ENCODE measurements at regions not wholly inside any gene's neighbourhood (a gene's known extent, or its start where the extent isn't known, plus 50 kb on each side); places are given as distances from the start of the nearest gene placed in this dataset.

- no peaks in the 10 kb centered on the region; the same call in 1 of the 2 replicates for H3K27me3 Mint-ChIP-seq (ENCODE audit: low read depth)
- H3K9me3 Mint-ChIP-seq = peaks cover 20% of the 10 kb centered on the region
- DNase-seq (ENCODE audit: low spot score) (no peak), ATAC-seq (0 out of 2 replicates have a peak, but pooled peaks have one; percentile 13)
- POLR2A ChIA-PET = interaction anchor here (0.8 kb wide), 1 partner anchor 26 kb away, joined by 3 read pairs; no protein-coding TSS in a partner anchor
- H3K4me1 Mint-ChIP-seq = peaks cover 16% of the 10 kb centered on the region
- no peak overlapping the region for H3K27ac Mint-ChIP-seq
- CTCF ChIA-PET = no interaction called here
- no peak overlapping the region for H3K4me3 Mint-ChIP-seq
- peaks cover 6% of the 10 kb centered on the region; the same call in 1 of the 2 replicates for H3K36me3 Mint-ChIP-seq
- TF ChIP-seq IRF2 (CRISPR knock-in tag; IDR thresholded peaks at IDR 0.05; ENCODE audit: borderline replicate concordance, low read depth) = no peak
- TF ChIP-seq SP1 (CRISPR knock-in tag; conservative IDR thresholded peaks at IDR 0.05) = no peak
- no peak for TF ChIP-seq MAX (CRISPR knock-in tag; IDR thresholded peaks at IDR 0.05)
- TF ChIP-seq ESRRA (CRISPR knock-in tag; IDR thresholded peaks at IDR 0.05; ENCODE audit: borderline replicate concordance) = no peak
- TF ChIP-seq EMX1 (CRISPR knock-in tag; IDR thresholded peaks at IDR 0.05) = no peak
These were observed 378.3 kb upstream of the WWC1 start for GRCh38 chr5:167912941-167913665.

GRCh38 chr5:167915237-167915636 is 376.2 kb upstream of the WWC1 start:
- ChIA-PET CTCF (no interaction called here), POLR2A (no interaction called here)
- H3K4me1 Mint-ChIP-seq = peaks cover 27% of the 10 kb centered on the region
- DNase-seq (ENCODE audit: low spot score) = no peak
- no peak overlapping the region for H3K27ac Mint-ChIP-seq
- peaks cover 20% of the 10 kb centered on the region for H3K9me3 Mint-ChIP-seq
- no peak overlapping the region for H3K4me3 Mint-ChIP-seq
- H3K27me3 Mint-ChIP-seq (ENCODE audit: low read depth) = no peaks in the 10 kb centered on the region; the same call in 1 of the 2 replicates
- peaks cover 6% of the 10 kb centered on the region; the same call in 1 of the 2 replicates for H3K36me3 Mint-ChIP-seq
- TF ChIP-seq ZNF121 (CRISPR knock-in tag; IDR thresholded peaks at IDR 0.05) = no peak
- ATAC-seq = no peak

GRCh38 chr5:167916261-167916691 is 375.2 kb upstream of the WWC1 start:
- DNase-seq (ENCODE audit: low spot score) (no peak), ATAC-seq (no peak)
- H3K27me3 Mint-ChIP-seq (ENCODE audit: low read depth) = no peaks in the 10 kb centered on the region; the same call in 1 of the 2 replicates
- ChIA-PET CTCF (interaction anchor here (0.8 to 1.2 kb wide), 3 partner anchors 131 to 351 kb away, joined by 3 to 7 read pairs (median 3); no protein-coding TSS in a partner anchor), POLR2A (no interaction called here)
- TF ChIP-seq MYBL2 (CRISPR knock-in tag; IDR thresholded peaks at IDR 0.05) = no peak
- TF ChIP-seq ELF4 (CRISPR knock-in tag; IDR thresholded peaks at IDR 0.05; ENCODE audit: low read depth) = no peak
- no peak for TF ChIP-seq ZMAT4 (CRISPR knock-in tag; IDR thresholded peaks at IDR 0.05)
- no peak for TF ChIP-seq MLX (CRISPR knock-in tag; IDR thresholded peaks at IDR 0.05)
- TF ChIP-seq NR3C1 (CRISPR knock-in tag; conservative IDR thresholded peaks at IDR 0.05; ENCODE audit: low read depth) = no peak
- H3K4me3 Mint-ChIP-seq = no peak overlapping the region
- H3K4me1 Mint-ChIP-seq = peaks cover 25% of the 10 kb centered on the region
- H3K9me3 Mint-ChIP-seq = peaks cover 20% of the 10 kb centered on the region
- H3K36me3 Mint-ChIP-seq = peaks cover 6% of the 10 kb centered on the region; the same call in 1 of the 2 replicates
- H3K27ac Mint-ChIP-seq = no peak overlapping the region

- Mint-ChIP-seq H3K27me3 (ENCODE audit: low read depth) (no peaks in the 10 kb centered on the region; the same call in 1 of the 2 replicates), H3K4me1 (peaks cover 25% of the 10 kb centered on the region), H3K36me3 (peaks cover 6% of the 10 kb centered on the region; the same call in 1 of the 2 replicates), H3K9me3 (peaks cover 20% of the 10 kb centered on the region), H3K4me3 (no peak overlapping the region), H3K27ac (no peak overlapping the region)
- DNase-seq (ENCODE audit: low spot score) (no peak), ATAC-seq (peak; percentile 81)
- CTCF ChIA-PET = interaction anchor here (0.8 to 1.2 kb wide), 3 partner anchors 131 to 352 kb away, joined by 3 to 7 read pairs (median 3); no protein-coding TSS in a partner anchor
- POLR2A ChIA-PET = interaction anchor here (0.5 kb wide), 1 partner anchor 43 kb away, joined by 4 read pairs; no protein-coding TSS in a partner anchor
- TF ChIP-seq ZNF138 (CRISPR knock-in tag; conservative IDR thresholded peaks at IDR 0.05) (no peak), USF2 (CRISPR knock-in tag; IDR thresholded peaks at IDR 0.05) (peak; percentile 73), USF1 (CRISPR knock-in tag; IDR thresholded peaks at IDR 0.05) (peak; percentile 50; the same call in 1 of the 2 replicates)
These were observed 374.7 kb upstream of the WWC1 start for GRCh38 chr5:167916706-167917105.
